Hematopoietic multipotent progenitor cell (in vitro differentiated cells): ENCODE measurements at regions not wholly inside any gene's neighbourhood (a gene's known extent, or its start where the extent isn't known, plus 50 kb on each side); places are given as distances from the start of the nearest gene placed in this dataset. TPM values are rescaled to one million over a fixed set of nuclear protein-coding genes. Genes with fewer than 3 reads are reported as not detected.

Experiments used
- small RNA-seq: library from RNA; depleted of rRNA; stranded (forward); fragments of <200 nt; gene quantifications from one replicate; pipeline ENCODE3, GENCODE V24; 2012

Small RNA genes lying in the stretch of these regions (small RNA-seq; reads per million reads assigned to genes)
- gene MIR1233-2: not detected
